ENCODE measurements at regions not wholly inside any gene's neighbourhood (a gene's known extent, or its start where the extent isn't known, plus 50 kb on each side); places are given as distances from the start of the nearest gene placed in this dataset.

- no peak for TF ChIP-seq CTCF (IDR thresholded peaks at IDR 0.05; ENCODE audit: low read depth, low read length, missing control alignments)
- H3K4me3 ChIP-seq (ENCODE audit: low read depth, low read length) = no peak overlapping the region
- in situ Hi-C loops (cut with HindIII; ENCODE audit: low sequenced_read_pairs) = no loop called here
- no peak for DNase-seq (ENCODE audit: low read depth)
Observed at GRCh38 chr13:32936716-32937115, 79.5 kb upstream of the KL start.

GRCh38 chr13:32938314-32938713 lies 77.9 kb upstream of the KL start:
- TF ChIP-seq CTCF (IDR thresholded peaks at IDR 0.05; ENCODE audit: low read depth, low read length, missing control alignments) = no peak
- in situ Hi-C loops (cut with HindIII; ENCODE audit: low sequenced_read_pairs) = no loop called here
- no peak overlapping the region for H3K4me3 ChIP-seq (ENCODE audit: low read depth, low read length)
- no peak for DNase-seq (ENCODE audit: low read depth)

GRCh38 chr13:32938907-32939306 lies 77.3 kb upstream of the KL start:
- TF ChIP-seq CTCF (IDR thresholded peaks at IDR 0.05; ENCODE audit: low read depth, low read length, missing control alignments) = no peak
- no peak for DNase-seq (ENCODE audit: low read depth)
- in situ Hi-C loops (cut with HindIII; ENCODE audit: low sequenced_read_pairs) = no loop called here
- no peak overlapping the region for H3K4me3 ChIP-seq (ENCODE audit: low read depth, low read length)

GRCh38 chr13:32940601-32941000 lies 75.6 kb upstream of the KL start:
- H3K4me3 ChIP-seq (ENCODE audit: low read depth, low read length) = no peak overlapping the region
- in situ Hi-C loops (cut with HindIII; ENCODE audit: low sequenced_read_pairs) = no loop called here
- TF ChIP-seq CTCF (IDR thresholded peaks at IDR 0.05; ENCODE audit: low read depth, low read length, missing control alignments) = no peak
- peak; percentile 24 for DNase-seq (ENCODE audit: low read depth)

- no peak for DNase-seq (ENCODE audit: low read depth)
- in situ Hi-C loops (cut with HindIII; ENCODE audit: low sequenced_read_pairs) = no loop called here
Observed at GRCh38 chr13:32941368-32941767, 74.9 kb upstream of the KL start.

GRCh38 chr13:32946558-32946957 lies 69.7 kb upstream of the KL start:
- no peak for DNase-seq (ENCODE audit: low read depth)
- no peak overlapping the region for H3K4me3 ChIP-seq (ENCODE audit: low read depth, low read length)
- TF ChIP-seq CTCF (IDR thresholded peaks at IDR 0.05; ENCODE audit: low read depth, low read length, missing control alignments) = no peak
- in situ Hi-C loops (cut with HindIII; ENCODE audit: low sequenced_read_pairs) = no loop called here

More at GRCh38 chr13:32941368-32941767, 74.9 kb upstream of the KL start:
- TF ChIP-seq CTCF (IDR thresholded peaks at IDR 0.05; ENCODE audit: low read depth, low read length, missing control alignments) = no peak
- no peak overlapping the region for H3K4me3 ChIP-seq (ENCODE audit: low read depth, low read length)
